C4-2B (cell line): ENCODE measurements at regions not wholly inside any gene's neighbourhood (a gene's known extent, or its start where the extent isn't known, plus 50 kb on each side); places are given as distances from the start of the nearest gene placed in this dataset.

Experiments used
- ZFX ChIP-seq: fragments of 450-650 bp; IDR thresholded peaks from 2 replicates; pipeline ENCODE4 v1.6.1; 2017
- TF ChIP-seq, protein P1 (sequence below): fragments of 450-650 bp; conservative IDR thresholded peaks from 2 replicates; pipeline ENCODE4 v1.5.1; 2017; ENCODE audit warnings: mild to moderate bottlenecking

DNA sequence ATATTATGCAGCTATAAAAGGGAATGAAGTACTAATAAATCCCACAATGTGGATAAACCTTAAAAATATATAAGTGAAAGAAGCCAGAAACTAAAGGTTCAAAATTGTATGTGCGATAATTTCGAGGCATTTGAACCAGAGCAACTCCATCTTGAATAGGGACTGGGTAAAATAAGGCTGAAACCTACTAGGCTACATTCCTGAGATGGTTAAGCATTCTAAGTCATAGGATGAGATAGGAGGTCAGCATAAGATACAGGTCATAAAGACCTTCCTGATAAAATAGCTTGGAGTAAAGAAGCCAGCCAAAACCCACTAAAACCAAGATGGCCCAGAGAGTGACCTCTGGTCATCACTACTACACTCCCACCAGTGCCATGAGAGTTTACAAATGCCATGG lies 103.1 kb downstream of the SLC16A1 start:
- TF ChIP-seq, protein P1, sequence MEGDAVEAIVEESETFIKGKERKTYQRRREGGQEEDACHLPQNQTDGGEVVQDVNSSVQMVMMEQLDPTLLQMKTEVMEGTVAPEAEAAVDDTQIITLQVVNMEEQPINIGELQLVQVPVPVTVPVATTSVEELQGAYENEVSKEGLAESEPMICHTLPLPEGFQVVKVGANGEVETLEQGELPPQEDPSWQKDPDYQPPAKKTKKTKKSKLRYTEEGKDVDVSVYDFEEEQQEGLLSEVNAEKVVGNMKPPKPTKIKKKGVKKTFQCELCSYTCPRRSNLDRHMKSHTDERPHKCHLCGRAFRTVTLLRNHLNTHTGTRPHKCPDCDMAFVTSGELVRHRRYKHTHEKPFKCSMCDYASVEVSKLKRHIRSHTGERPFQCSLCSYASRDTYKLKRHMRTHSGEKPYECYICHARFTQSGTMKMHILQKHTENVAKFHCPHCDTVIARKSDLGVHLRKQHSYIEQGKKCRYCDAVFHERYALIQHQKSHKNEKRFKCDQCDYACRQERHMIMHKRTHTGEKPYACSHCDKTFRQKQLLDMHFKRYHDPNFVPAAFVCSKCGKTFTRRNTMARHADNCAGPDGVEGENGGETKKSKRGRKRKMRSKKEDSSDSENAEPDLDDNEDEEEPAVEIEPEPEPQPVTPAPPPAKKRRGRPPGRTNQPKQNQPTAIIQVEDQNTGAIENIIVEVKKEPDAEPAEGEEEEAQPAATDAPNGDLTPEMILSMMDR: no peak
- no peak for TF ChIP-seq ZFX
